Limb (tissue), 2 donors: ENCODE measurements at regions not wholly inside any gene's neighbourhood (a gene's known extent, or its start where the extent isn't known, plus 50 kb on each side); places are given as distances from the start of the nearest gene placed in this dataset.
A peak's percentile ranks its signal among the peaks of the same experiment; 100 is the strongest.

ENCODE experiments used
- DNase-seq, 2 donors: peaks; one replicate each; pipeline ENCODE4 v3.0.0-alpha.2; 2016; ENCODE audit errors: extremely low spot score in 2 of 2

GRCh38 chr11:45477588-45477987 is 187.8 kb downstream of the CHST1 start:
- no peak for DNase-seq

GRCh38 chr11:45476126-45476525 is 189.3 kb downstream of the CHST1 start:
- no peak for DNase-seq

GRCh38 chr11:45475173-45475572 is 189.0 kb upstream of the SYT13 start:
- no peak for DNase-seq

GRCh38 chr11:45473341-45473895 is 187.3 kb upstream of the SYT13 start:
- peak in 1 of 2 donors; percentile 24 for DNase-seq

GRCh38 chr11:45472716-45473317 is 186.7 kb upstream of the SYT13 start:
- DNase-seq: no peak

- DNase-seq: no peak
Observed at GRCh38 chr11:45471266-45471665, 185.1 kb upstream of the SYT13 start.

- no peak for DNase-seq
Observed at GRCh38 chr11:45470794-45471167, 184.6 kb upstream of the SYT13 start.

GRCh38 chr11:45470151-45470793 is 184.1 kb upstream of the SYT13 start:
- no peak for DNase-seq

GRCh38 chr11:45468267-45468856 is 182.2 kb upstream of the SYT13 start:
- DNase-seq: peak; percentile 38 to 59

- no peak for DNase-seq
Observed at GRCh38 chr11:45463541-45463940, 177.4 kb upstream of the SYT13 start.

GRCh38 chr11:45461514-45461913 is 175.4 kb upstream of the SYT13 start:
- DNase-seq: no peak

GRCh38 chr11:45459491-45459890 is 173.3 kb upstream of the SYT13 start:
- DNase-seq: no peak

GRCh38 chr11:45458269-45458668 is 172.1 kb upstream of the SYT13 start:
- no peak for DNase-seq

- DNase-seq: no peak
Observed at GRCh38 chr11:45457649-45458048, 171.5 kb upstream of the SYT13 start.

- no peak for DNase-seq
Observed at GRCh38 chr11:45456686-45457085, 170.5 kb upstream of the SYT13 start.

GRCh38 chr11:45455536-45455935 is 169.4 kb upstream of the SYT13 start:
- DNase-seq: no peak

- no peak for DNase-seq
Observed at GRCh38 chr11:45454917-45455401, 168.8 kb upstream of the SYT13 start.

GRCh38 chr11:45453721-45454120 is 167.6 kb upstream of the SYT13 start:
- no peak for DNase-seq

GRCh38 chr11:45451766-45452440 is 165.8 kb upstream of the SYT13 start:
- no peak for DNase-seq

GRCh38 chr11:45450189-45450588 is 164.0 kb upstream of the SYT13 start:
- no peak for DNase-seq

GRCh38 chr11:45449036-45449601 is 163.0 kb upstream of the SYT13 start:
- DNase-seq: no peak

GRCh38 chr11:45448561-45448960 is 162.4 kb upstream of the SYT13 start:
- DNase-seq: no peak
